H9 (cell line): ENCODE measurements at regions not wholly inside any gene's neighbourhood (a gene's known extent, or its start where the extent isn't known, plus 50 kb on each side); places are given as distances from the start of the nearest gene placed in this dataset.

Source experiments
- DNase-seq: peaks from one replicate; pipeline ENCODE4 v3.0.0-alpha.2; 2017
- H2AFZ ChIP-seq: one replicate; pipeline ENCODE4 v1.6.1; 2013; ENCODE audit warnings: mild to moderate bottlenecking, low read length, control low read depth, moderate library complexity
- H2AK5ac ChIP-seq: 2 replicates; pipeline ENCODE4 v1.6.1; 2013; ENCODE audit warnings: low read length, control low read depth, mixed read lengths; ENCODE audit not compliant: insufficient read length
- H2BK120ac ChIP-seq: one replicate; pipeline ENCODE4 v1.6.1; 2013; ENCODE audit warnings: low read depth, mild to moderate bottlenecking, low read length, control low read depth, inconsistent platforms; ENCODE audit not compliant: poor library complexity, severe bottlenecking
- H2BK12ac ChIP-seq: 2 replicates; pipeline ENCODE4 v1.6.1; 2013; ENCODE audit warnings: low read length, control low read depth, mixed read lengths, low read depth; ENCODE audit not compliant: insufficient read length
- H2BK15ac ChIP-seq: 2 replicates; pipeline ENCODE4 v1.6.1; 2013; ENCODE audit warnings: low read depth, low read length, control low read depth
- H2BK20ac ChIP-seq: one replicate; pipeline ENCODE4 v1.6.1; 2013; ENCODE audit warnings: low read depth, mild to moderate bottlenecking, low read length, control low read depth, inconsistent platforms; ENCODE audit not compliant: poor library complexity, severe bottlenecking
- H2BK5ac ChIP-seq: 2 replicates; pipeline ENCODE4 v1.6.1; 2013; ENCODE audit warnings: low read length, control low read depth, mixed read lengths; ENCODE audit not compliant: insufficient read length
- H3K14ac ChIP-seq: 2 replicates; pipeline ENCODE4 v1.6.1; 2013; ENCODE audit warnings: low read length, control low read depth; ENCODE audit not compliant: insufficient read depth
- H3K18ac ChIP-seq: 2 replicates; pipeline ENCODE4 v1.6.1; 2013; ENCODE audit warnings: low read depth, mild to moderate bottlenecking, mixed read lengths, low read length, control low read depth; ENCODE audit not compliant: insufficient read length
- H3K23ac ChIP-seq: 2 replicates; pipeline ENCODE4 v1.6.1; 2013; ENCODE audit warnings: low read length, control low read depth, mixed read lengths, low read depth; ENCODE audit not compliant: insufficient read length
- H3K23me2 ChIP-seq: 2 replicates; pipeline ENCODE4 v1.6.1; 2013; ENCODE audit warnings: low read depth, mild to moderate bottlenecking, mixed read lengths, low read length, control low read depth; ENCODE audit not compliant: insufficient read length, poor library complexity, severe bottlenecking
- H3K27ac ChIP-seq: 2 replicates; pipeline ENCODE4 v1.5.1; 2013; ENCODE audit warnings: low read length, control low read depth, mixed read lengths, low read depth; ENCODE audit not compliant: insufficient read length
- H3K27me3 ChIP-seq: 2 replicates; pipeline ENCODE4 v1.6.1; 2013; ENCODE audit warnings: low read length, control low read depth, inconsistent platforms; ENCODE audit not compliant: insufficient read depth
- H3K4ac ChIP-seq: 2 replicates; pipeline ENCODE4 v1.6.1; 2013; ENCODE audit warnings: low read depth, mild to moderate bottlenecking, control low read depth, inconsistent platforms, low read length, moderate library complexity
- H3K4me1 ChIP-seq: 2 replicates; pipeline ENCODE4 v1.6.1; 2013; ENCODE audit warnings: low read length, control low read depth, inconsistent platforms; ENCODE audit not compliant: insufficient read depth
- H3K4me2 ChIP-seq: 2 replicates; pipeline ENCODE4 v1.6.1; 2013; ENCODE audit warnings: low read length, control low read depth, mixed read lengths; ENCODE audit not compliant: insufficient read length, insufficient read depth
- H3K56ac ChIP-seq: 2 replicates; pipeline ENCODE4 v1.6.1; 2013; ENCODE audit warnings: low read depth, mild to moderate bottlenecking, mixed read lengths, low read length, control low read depth; ENCODE audit not compliant: insufficient read length
- H3K79me1 ChIP-seq: 2 replicates; pipeline ENCODE4 v1.6.1; 2013; ENCODE audit warnings: low read depth, mild to moderate bottlenecking, moderate library complexity, low read length, control low read depth, inconsistent platforms; ENCODE audit not compliant: insufficient read depth, poor library complexity, severe bottlenecking
- H3K79me2 ChIP-seq: 2 replicates; pipeline ENCODE4 v1.6.1; 2013; ENCODE audit warnings: low read length, control low read depth, inconsistent platforms; ENCODE audit not compliant: insufficient read depth
- H3K9ac ChIP-seq: 2 replicates; pipeline ENCODE4 v1.6.1; 2013; ENCODE audit warnings: low read length, control low read depth, mixed read lengths; ENCODE audit not compliant: insufficient read length; ENCODE audit errors: extremely low read depth
- H3K9me3 ChIP-seq: one replicate; pipeline ENCODE4 v1.6.1; 2013; ENCODE audit warnings: low read depth, low read length, inconsistent platforms; ENCODE audit not compliant: control insufficient read depth
- H3T11ph ChIP-seq: one replicate; pipeline ENCODE4 v1.6.1; 2013; ENCODE audit warnings: mild to moderate bottlenecking, low read length, control low read depth, inconsistent platforms
- H4K20me1 ChIP-seq: one replicate; pipeline ENCODE4 v1.6.1; 2013; ENCODE audit not compliant: control insufficient read depth, insufficient read length, insufficient read depth
- H4K5ac ChIP-seq: 2 replicates; pipeline ENCODE4 v1.6.1; 2013; ENCODE audit warnings: low read depth, mild to moderate bottlenecking, mixed read lengths, low read length, control low read depth; ENCODE audit not compliant: insufficient read length
- H4K8ac ChIP-seq: replicated peaks from 2 replicates; pipeline ENCODE4 v1.6.1; 2013; ENCODE audit warnings: low read length, control low read depth, mixed read lengths, low read depth; ENCODE audit not compliant: insufficient read length
- H4K91ac ChIP-seq: 2 replicates; pipeline ENCODE4 v1.6.1; 2013; ENCODE audit warnings: low read depth, mild to moderate bottlenecking, moderate library complexity, mixed read lengths, low read length, control low read depth; ENCODE audit not compliant: insufficient read length
- H3K27ac Mint-ChIP-seq, 3 experiments: 2 replicates in 2 of 3; 3 replicates in 1 of 3; pipeline ENCODE4 v1.8.0; 2020 to 2021; ENCODE audit warnings: mixed read lengths in 3 of 3, mild to moderate bottlenecking in 1 of 3, moderate library complexity in 1 of 3
- H3K27me3 Mint-ChIP-seq: 2 replicates; pipeline ENCODE4 v1.8.0; 2021; ENCODE audit warnings: low read depth, mild to moderate bottlenecking, moderate library complexity, mixed read lengths
- H3K36me3 Mint-ChIP-seq, 3 experiments: 2 replicates in 2 of 3; 3 replicates in 1 of 3; pipeline ENCODE4 v1.8.0; 2020 to 2021; ENCODE audit warnings: low read depth in 3 of 3, mixed read lengths in 3 of 3; ENCODE audit not compliant: insufficient read depth in 1 of 3
- H3K4me1 Mint-ChIP-seq, 2 experiments: 2 replicates each; pipeline ENCODE4 v1.8.0; 2020; ENCODE audit warnings: mixed read lengths in 2 of 2
- H3K4me3 Mint-ChIP-seq, 2 experiments: 2 replicates in 1 of 2; 3 replicates in 1 of 2; pipeline ENCODE4 v1.8.0; 2020 to 2021; ENCODE audit warnings: mild to moderate bottlenecking in 2 of 2, mixed read lengths in 2 of 2, moderate library complexity in 1 of 2
- H3K9me3 Mint-ChIP-seq, 2 experiments: 2 replicates in 1 of 2; 3 replicates in 1 of 2; pipeline ENCODE4 v1.8.0; 2020; ENCODE audit warnings: mild to moderate bottlenecking in 2 of 2, mixed read lengths in 2 of 2, moderate library complexity in 1 of 2
- WGBS: extraction: QIAGEN DNeasy Blood & Tissue Kit; methylation state at CpG from one replicate; pipeline ENCODE4 v1.1.7; 2013; ENCODE audit warnings: missing lambda C conversion rate, low lambda C conversion rate, mixed read lengths; ENCODE audit not compliant: insufficient read length; ENCODE audit errors: extremely low coverage; 5-methylcytosine and 5-hydroxymethylcytosine counted together
- TF ChIP-seq, protein P1 (sequence below): fragments of 200-600 bp; sonication (generic); conservative IDR thresholded peaks from 3 replicates; pipeline ENCODE4 v1.8.0; 2021; ENCODE audit warnings: antibody characterized with exemption, mild to moderate bottlenecking

DNA sequence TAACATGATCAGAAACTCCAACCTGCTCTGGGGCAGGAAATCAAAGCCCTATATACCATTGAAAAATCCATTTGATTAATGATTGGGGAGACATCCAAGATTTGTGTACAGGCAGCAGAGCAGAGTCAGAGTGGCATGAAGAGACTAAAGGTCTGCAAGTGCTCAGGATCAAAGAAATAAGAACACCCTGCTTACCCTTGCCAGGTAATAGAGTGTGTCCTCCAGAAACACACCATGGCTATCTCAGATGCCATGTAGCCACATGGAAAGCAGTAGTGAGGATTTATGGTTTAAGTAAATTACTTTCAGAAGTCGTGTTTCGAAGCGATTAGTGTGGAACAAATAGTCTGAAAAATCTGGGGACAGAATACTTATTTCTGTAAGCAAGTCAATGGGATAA, 592.9 kb downstream of the SUCLG1 start:
- Histone ChIP-seq H3K4ac (no peak overlapping the region), H3K4me2 (no peak overlapping the region), H2BK120ac (no peak overlapping the region), H3K79me2 (no peaks in the 10 kb centered on the region), H3K23ac (no peak overlapping the region), H3K27me3 (no peaks in the 10 kb centered on the region), H3K56ac (no peak overlapping the region), H4K5ac (no peak overlapping the region), H3K27ac (no peak overlapping the region), H3K79me1 (no peaks in the 10 kb centered on the region), H2AK5ac (no peak overlapping the region), H3K4me1 (no peaks in the 10 kb centered on the region), H3T11ph (no peak overlapping the region), H3K9ac (no peak overlapping the region), H3K23me2 (no peaks in the 10 kb centered on the region), H3K14ac (no peak overlapping the region), H4K91ac (no peak overlapping the region), H3K9me3 (no peaks in the 10 kb centered on the region), H2BK12ac (no peak overlapping the region), H3K18ac (no peak overlapping the region), H4K20me1 (no peaks in the 10 kb centered on the region), H2AFZ (no peak overlapping the region), H2BK5ac (no peak overlapping the region), H2BK20ac (no peak overlapping the region), H2BK15ac (no peak overlapping the region), H4K8ac (no peak overlapping the region)
- H3K36me3 Mint-ChIP-seq, result no peaks in the 10 kb centered on the region; a peak in 1 of 7 replicates
- no peaks in the 10 kb centered on the region for H3K27me3 Mint-ChIP-seq
- no CpG with 5 or more reads among the region's 3 CpGs for WGBS
- no peak overlapping the region for H3K27ac Mint-ChIP-seq
- DNase-seq, result no peak
- H3K9me3 Mint-ChIP-seq, result no peaks in the 10 kb centered on the region
- H3K4me1 Mint-ChIP-seq, result peaks cover 6% of the 10 kb centered on the region in 2 experiments; a peak in 3 of 4 replicates
- TF ChIP-seq, protein P1, sequence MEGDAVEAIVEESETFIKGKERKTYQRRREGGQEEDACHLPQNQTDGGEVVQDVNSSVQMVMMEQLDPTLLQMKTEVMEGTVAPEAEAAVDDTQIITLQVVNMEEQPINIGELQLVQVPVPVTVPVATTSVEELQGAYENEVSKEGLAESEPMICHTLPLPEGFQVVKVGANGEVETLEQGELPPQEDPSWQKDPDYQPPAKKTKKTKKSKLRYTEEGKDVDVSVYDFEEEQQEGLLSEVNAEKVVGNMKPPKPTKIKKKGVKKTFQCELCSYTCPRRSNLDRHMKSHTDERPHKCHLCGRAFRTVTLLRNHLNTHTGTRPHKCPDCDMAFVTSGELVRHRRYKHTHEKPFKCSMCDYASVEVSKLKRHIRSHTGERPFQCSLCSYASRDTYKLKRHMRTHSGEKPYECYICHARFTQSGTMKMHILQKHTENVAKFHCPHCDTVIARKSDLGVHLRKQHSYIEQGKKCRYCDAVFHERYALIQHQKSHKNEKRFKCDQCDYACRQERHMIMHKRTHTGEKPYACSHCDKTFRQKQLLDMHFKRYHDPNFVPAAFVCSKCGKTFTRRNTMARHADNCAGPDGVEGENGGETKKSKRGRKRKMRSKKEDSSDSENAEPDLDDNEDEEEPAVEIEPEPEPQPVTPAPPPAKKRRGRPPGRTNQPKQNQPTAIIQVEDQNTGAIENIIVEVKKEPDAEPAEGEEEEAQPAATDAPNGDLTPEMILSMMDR, result no peak
- H3K4me3 Mint-ChIP-seq, result no peak overlapping the region
